ENCODE measurements at regions not wholly inside any gene's neighbourhood (a gene's known extent, or its start where the extent isn't known, plus 50 kb on each side); places are given as distances from the start of the nearest gene placed in this dataset.

- TF ChIP-seq CTCF (IDR thresholded peaks at IDR 0.05; ENCODE audit: insufficient read depth, low read depth, low read length) (no peak), EZH2 (IDR thresholded peaks at IDR 0.05; ENCODE audit: insufficient read depth, low read length) (no peak)
Measured at GRCh38 chr7:51592842-51593599, 276.4 kb upstream of the COBL start.

Data from astrocyte (in vitro differentiated cells and primary cell).